Body of pancreas (tissue), 4 donors: ENCODE measurements at regions not wholly inside any gene's neighbourhood (a gene's known extent, or its start where the extent isn't known, plus 50 kb on each side); places are given as distances from the start of the nearest gene placed in this dataset.

Experiments used
- ATAC-seq: fragments of 150-250 bp; one replicate; pipeline ENCODE4 v1.9.1; 2016
- DNase-seq, 4 donors: peaks; one replicate each; pipeline ENCODE4 v3.0.0-alpha.2; 2019
- H3K27ac ChIP-seq, 4 donors: fragments of 200-600 bp; sonication (generic); 1 replicate in 3 of 4; 2 replicates in 1 of 4; pipeline versions ENCODE4 v1.5.1 to v1.6.1; 2016 to 2019; ENCODE audit warnings: mild to moderate bottlenecking in 1 of 4, mixed read lengths in 1 of 4, moderate library complexity in 1 of 4
- H3K27me3 ChIP-seq, 2 donors: fragments of 200-600 bp; sonication (generic); one replicate each; pipeline ENCODE4 v1.6.0; 2016; ENCODE audit warnings: mild to moderate bottlenecking in 1 of 2
- H3K36me3 ChIP-seq, 2 donors: fragments of 200-600 bp; sonication (generic); replicated peaks in 1 of 2; 2 replicates each; pipeline ENCODE4 v1.5.1; 2016; ENCODE audit warnings: low read depth in 2 of 2; ENCODE audit not compliant: insufficient read depth in 1 of 2
- H3K4me1 ChIP-seq: fragments of 200-600 bp; sonication (generic); one replicate; pipeline ENCODE4 v1.6.0; 2016
- H3K4me3 ChIP-seq, 2 donors: fragments of 200-600 bp; sonication (generic); 1 replicate in 1 of 2; 2 replicates in 1 of 2; pipeline ENCODE4 v1.5.1; 2016 to 2019
- H3K9me3 ChIP-seq, 3 donors: fragments of 200-600 bp; sonication (generic); 1 replicate in 2 of 3; 2 replicates in 1 of 3; pipeline ENCODE4 v1.5.1; 2016
- CTCF ChIP-seq, 7 experiments: fragments of 450-650 bp in 4 of 7; fragments of 200-600 bp in 3 of 7; sonication (generic) in 3 of 7; IDR thresholded peaks; one replicate each; pipeline ENCODE4 v1.5.1; 2016 to 2019; ENCODE audit warnings: antibody characterized with exemption in 7 of 7
- POLR2A ChIP-seq, 3 donors: fragments of 450-650 bp; IDR thresholded peaks; one replicate each; pipeline ENCODE4 v1.6.1; 2016; ENCODE audit warnings: antibody characterized with exemption in 3 of 3, mild to moderate bottlenecking in 2 of 3
- WGBS, 2 donors: methylation state at CpG; one replicate each; pipeline ENCODE4 v1.1.5; 2017; 5-methylcytosine and 5-hydroxymethylcytosine counted together
- intact Hi-C: fragments of 100-400 bp; cut with DNase I; formaldehyde crosslinking; loops from one replicate; pipeline ENCODE4 v1.15.1; 2023

DNA sequence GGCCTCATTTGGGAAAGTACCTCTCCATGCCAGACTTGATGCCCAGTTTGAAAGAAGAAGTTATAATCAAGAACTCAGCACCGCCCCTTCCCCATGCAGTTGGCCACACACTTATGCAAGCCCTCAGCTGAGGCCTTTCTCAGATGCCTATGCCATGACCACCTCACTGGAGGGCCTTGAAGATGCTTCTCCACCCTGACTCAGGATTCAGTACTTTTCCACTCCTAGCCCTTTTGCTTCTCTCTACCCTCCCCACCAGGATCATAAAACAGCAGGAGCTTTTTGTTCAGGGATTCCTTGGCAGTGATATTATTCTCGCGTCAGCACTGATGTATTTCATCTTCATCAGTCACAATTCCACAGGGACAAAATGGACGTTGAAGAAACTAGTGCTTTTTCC, 313.5 kb downstream of the PYDC2 start:
- no peaks in the 10 kb centered on the region for H3K36me3 ChIP-seq
- no peaks in the 10 kb centered on the region for H3K27me3 ChIP-seq
- no peaks in the 10 kb centered on the region for H3K4me1 ChIP-seq
- H3K4me3 ChIP-seq = no peak overlapping the region
- DNase-seq (no peak), ATAC-seq (no peak)
- no peak for TF ChIP-seq POLR2A (IDR thresholded peaks at IDR 0.05)
- TF ChIP-seq CTCF (IDR thresholded peaks at IDR 0.05) = no peak
- 57 to 58% methylated on average over 4 of the region's 4 CpGs for WGBS, 2 donors
- intact Hi-C loops = no loop called here
- H3K9me3 ChIP-seq = no peaks in the 10 kb centered on the region
- H3K27ac ChIP-seq = no peak overlapping the region

DNA sequence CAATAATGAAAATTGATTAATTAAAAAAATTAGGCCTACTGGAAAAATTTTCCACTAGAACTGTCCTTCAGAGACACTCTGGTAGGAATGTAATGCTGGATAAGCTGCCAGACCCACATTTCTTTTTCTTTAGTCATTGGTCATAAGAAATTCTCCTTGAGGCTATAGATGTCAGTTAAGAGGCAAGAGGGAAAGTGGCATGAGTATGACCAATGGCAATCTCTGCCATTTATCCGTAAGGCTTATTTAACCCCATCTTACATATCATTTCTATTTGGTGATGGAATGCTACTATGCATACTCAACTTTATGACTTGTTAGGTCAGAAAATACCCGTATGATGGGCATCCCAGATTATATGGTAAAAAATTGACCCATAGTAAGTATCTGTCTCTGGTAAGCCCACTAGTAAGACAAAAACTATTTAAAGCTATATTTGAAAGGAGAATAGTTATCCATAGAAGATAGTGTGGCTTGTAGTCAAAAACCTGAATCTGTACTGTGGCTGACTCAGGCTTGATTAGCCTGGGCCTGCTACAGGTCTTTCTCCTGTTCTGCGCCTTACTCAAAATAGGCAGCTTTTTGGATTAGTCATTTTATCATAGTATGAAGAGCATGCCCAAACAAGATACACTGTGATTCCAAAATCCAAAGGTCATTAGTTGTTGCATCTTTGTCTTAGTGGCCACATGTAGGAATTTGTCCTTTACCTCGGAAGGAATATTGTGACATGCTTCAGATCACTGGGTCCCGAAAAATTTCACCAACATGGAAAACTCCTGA, 314.7 kb downstream of the PYDC2 start:
- Histone ChIP-seq H3K9me3 (no peaks in the 10 kb centered on the region), H3K4me1 (no peaks in the 10 kb centered on the region), H3K27me3 (no peaks in the 10 kb centered on the region), H3K27ac (no peak overlapping the region), H3K4me3 (no peak overlapping the region), H3K36me3 (no peaks in the 10 kb centered on the region)
- DNase-seq = no peak
- no peak for TF ChIP-seq POLR2A (IDR thresholded peaks at IDR 0.05)
- no peak for TF ChIP-seq CTCF (IDR thresholded peaks at IDR 0.05)
- intact Hi-C loops = no loop called here
- no peak for ATAC-seq
- WGBS, 2 donors = 76 to 81% methylated on average over 5 of the region's 5 CpGs

- 45 to 53% methylated on average over 4 of the region's 4 CpGs for WGBS, 2 donors
- Histone ChIP-seq H3K4me3 (no peak overlapping the region), H3K36me3 (no peaks in the 10 kb centered on the region), H3K4me1 (no peaks in the 10 kb centered on the region), H3K27me3 (no peaks in the 10 kb centered on the region), H3K27ac (no peak overlapping the region), H3K9me3 (no peaks in the 10 kb centered on the region)
- ATAC-seq (no peak), DNase-seq (no peak)
- TF ChIP-seq POLR2A (IDR thresholded peaks at IDR 0.05) = no peak
- TF ChIP-seq CTCF (IDR thresholded peaks at IDR 0.05) = no peak
- intact Hi-C loops = no loop called here
Observed at GRCh38 chr3:191781044-191781443, 320.1 kb downstream of the PYDC2 start.

GRCh38 chr3:191783024-191783423, 322.1 kb downstream of the PYDC2 start:
- ATAC-seq (no peak), DNase-seq (no peak)
- TF ChIP-seq POLR2A (IDR thresholded peaks at IDR 0.05) = no peak
- no peak for TF ChIP-seq CTCF (IDR thresholded peaks at IDR 0.05)
- Histone ChIP-seq H3K36me3 (no peaks in the 10 kb centered on the region), H3K27ac (no peak overlapping the region), H3K4me1 (no peaks in the 10 kb centered on the region), H3K4me3 (no peak overlapping the region), H3K27me3 (no peaks in the 10 kb centered on the region), H3K9me3 (no peaks in the 10 kb centered on the region)
- intact Hi-C loops = no loop called here

DNA sequence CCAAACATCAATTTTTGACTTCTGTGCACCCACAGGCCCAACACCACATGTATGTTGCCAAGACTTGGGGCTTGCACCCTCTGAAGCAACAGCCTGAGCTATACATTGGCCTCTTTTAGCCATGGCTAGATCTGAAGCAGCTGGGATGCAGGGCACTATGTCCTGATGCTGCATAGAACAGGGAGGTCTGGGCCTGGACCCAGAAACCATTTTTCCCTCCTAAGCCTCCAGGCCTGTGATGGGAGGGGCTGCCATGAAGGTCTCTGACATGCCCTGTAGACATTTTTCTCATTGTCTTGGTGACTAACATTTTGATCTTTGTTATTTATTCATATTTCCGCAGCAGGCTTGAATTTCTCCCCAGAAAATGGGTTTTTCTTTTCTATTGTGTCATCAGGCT, 330.0 kb downstream of the PYDC2 start:
- 68 to 82% methylated on average over 1 of the region's 1 CpG for WGBS, 2 donors
- ATAC-seq (no peak), DNase-seq (no peak)
- H3K9me3 ChIP-seq = no peaks in the 10 kb centered on the region
- no peaks in the 10 kb centered on the region for H3K4me1 ChIP-seq
- no peaks in the 10 kb centered on the region for H3K36me3 ChIP-seq
- H3K27ac ChIP-seq = no peak overlapping the region
- intact Hi-C loops = no loop called here
- no peaks in the 10 kb centered on the region for H3K27me3 ChIP-seq
- TF ChIP-seq POLR2A (IDR thresholded peaks at IDR 0.05) (no peak), CTCF (IDR thresholded peaks at IDR 0.05) (no peak)
- no peak overlapping the region for H3K4me3 ChIP-seq
